ENCODE measurements at regions not wholly inside any gene's neighbourhood (a gene's known extent, or its start where the extent isn't known, plus 50 kb on each side); places are given as distances from the start of the nearest gene placed in this dataset.
"Not testable (repeated sequence)": the region's sequence is repeated elsewhere in the genome, so short reads cannot be mapped to it uniquely, and the experiment has no call there.

- no peak for DNase-seq
These were observed 511.9 kb downstream of the TMEM121 start for GRCh38 chr14:106038263-106038662.

GRCh38 chr14:106039400-106039799 is 513.0 kb downstream of the TMEM121 start:
- no peak for DNase-seq

GRCh38 chr14:106044515-106044914 is 518.1 kb downstream of the TMEM121 start:
- no peak for DNase-seq

GRCh38 chr14:106044949-106045596 is 518.7 kb downstream of the TMEM121 start:
- DNase-seq: no peak

- DNase-seq: no peak
These were observed 525.4 kb downstream of the TMEM121 start for GRCh38 chr14:106051796-106052195.

- DNase-seq: no peak
These were observed 528.9 kb downstream of the TMEM121 start for GRCh38 chr14:106055289-106055688.

- no peak for DNase-seq
These were observed 532.0 kb downstream of the TMEM121 start for GRCh38 chr14:106058342-106058741.

GRCh38 chr14:106060276-106060975 is 534.0 kb downstream of the TMEM121 start:
- DNase-seq: no peak

GRCh38 chr14:106061877-106062500 is 535.6 kb downstream of the TMEM121 start:
- not testable (repeated sequence) for DNase-seq

- no peak for DNase-seq
These were observed 536.3 kb downstream of the TMEM121 start for GRCh38 chr14:106062502-106063272.

GRCh38 chr14:106067935-106068334 is 541.6 kb downstream of the TMEM121 start:
- no peak for DNase-seq

GRCh38 chr14:106069804-106070625 is 543.6 kb downstream of the TMEM121 start:
- no peak for DNase-seq

GRCh38 chr14:106080922-106081321 is 554.5 kb downstream of the TMEM121 start:
- DNase-seq: no peak

GRCh38 chr14:106081721-106082120 is 555.3 kb downstream of the TMEM121 start:
- DNase-seq: not testable (repeated sequence)

GRCh38 chr14:106083082-106083481 is 556.7 kb downstream of the TMEM121 start:
- no peak for DNase-seq

GRCh38 chr14:106087837-106088236 is 561.5 kb downstream of the TMEM121 start:
- DNase-seq: no peak

GRCh38 chr14:106088860-106089259 is 562.5 kb downstream of the TMEM121 start:
- DNase-seq: not testable (repeated sequence)

GRCh38 chr14:106094654-106095189 is 568.3 kb downstream of the TMEM121 start:
- DNase-seq: no peak

- DNase-seq: no peak
These were observed 581.3 kb downstream of the TMEM121 start for GRCh38 chr14:106107703-106108102.

- DNase-seq: no peak
These were observed 583.0 kb downstream of the TMEM121 start for GRCh38 chr14:106109337-106109736.

GRCh38 chr14:106115401-106115800 is 589.0 kb downstream of the TMEM121 start:
- DNase-seq: no peak

GRCh38 chr14:106116339-106116930 is 590.1 kb downstream of the TMEM121 start:
- not testable (repeated sequence) for DNase-seq

Data from NCI-H524 treated with DMSO at 0.1 percent for 48 hours (cell line).